ENCODE measurements at regions not wholly inside any gene's neighbourhood (a gene's known extent, or its start where the extent isn't known, plus 50 kb on each side); places are given as distances from the start of the nearest gene placed in this dataset.
A peak's percentile ranks its signal among the peaks of the same experiment; 100 is the strongest.

GRCh38 chr5:36442796-36443195 lies 141.1 kb upstream of the RANBP3L start:
- Histone ChIP-seq H3K9me3 (ENCODE audit: insufficient read depth, low read depth, low read length) (no peaks in the 10 kb centered on the region), H4K20me1 (ENCODE audit: insufficient read depth, low read length) (no peaks in the 10 kb centered on the region), H3K27ac (ENCODE audit: low read depth, low read length) (peak overlapping the region; percentile 41), H3K4me2 (ENCODE audit: low read length) (peak overlapping the region; percentile 10), H3K4me1 (ENCODE audit: insufficient read depth, low read length) (peaks cover 24% of the 10 kb centered on the region), H3K9ac (ENCODE audit: low read length) (no peak overlapping the region), H2AFZ (ENCODE audit: low read depth, low read length) (no peak overlapping the region), H3K79me2 (ENCODE audit: insufficient read depth, low read length) (no peaks in the 10 kb centered on the region), H3K4me3 (ENCODE audit: insufficient read depth, low read depth, low read length) (no peak overlapping the region), H3K27me3 (ENCODE audit: insufficient read depth, low read length) (no peaks in the 10 kb centered on the region), H3K36me3 (ENCODE audit: insufficient read depth, low read length) (no peaks in the 10 kb centered on the region)
- FAIRE-seq (no peak), DNase-seq (ENCODE audit: low read depth) (peak; percentile 47)
- Mint-ChIP-seq H3K27ac (ENCODE audit: unreplicated experiment) (peak overlapping the region; percentile 93), H3K4me3 (ENCODE audit: unreplicated experiment) (no peak overlapping the region), H3K36me3 (ENCODE audit: low read depth, unreplicated experiment) (peaks cover 3% of the 10 kb centered on the region), H3K4me1 (ENCODE audit: low read depth, unreplicated experiment) (peaks cover 20% of the 10 kb centered on the region), H3K9me3 (ENCODE audit: unreplicated experiment) (peaks cover 6% of the 10 kb centered on the region), H3K27me3 (ENCODE audit: low read depth, unreplicated experiment) (no peaks in the 10 kb centered on the region)
- no peak for TF ChIP-seq CTCF (IDR thresholded peaks at IDR 0.05; ENCODE audit: insufficient read depth, low read depth, low read length)
- TF ChIP-seq EZH2 (IDR thresholded peaks at IDR 0.05; ENCODE audit: insufficient read depth, low read length) = no peak

GRCh38 chr5:36443941-36444340 lies 142.2 kb upstream of the RANBP3L start:
- Histone ChIP-seq H3K36me3 (ENCODE audit: insufficient read depth, low read length) (no peaks in the 10 kb centered on the region), H3K27me3 (ENCODE audit: insufficient read depth, low read length) (no peaks in the 10 kb centered on the region), H2AFZ (ENCODE audit: low read depth, low read length) (no peak overlapping the region), H3K9ac (ENCODE audit: low read length) (no peak overlapping the region), H3K4me1 (ENCODE audit: insufficient read depth, low read length) (peaks cover 24% of the 10 kb centered on the region), H3K79me2 (ENCODE audit: insufficient read depth, low read length) (no peaks in the 10 kb centered on the region), H4K20me1 (ENCODE audit: insufficient read depth, low read length) (no peaks in the 10 kb centered on the region), H3K4me3 (ENCODE audit: insufficient read depth, low read depth, low read length) (no peak overlapping the region), H3K4me2 (ENCODE audit: low read length) (no peak overlapping the region), H3K9me3 (ENCODE audit: insufficient read depth, low read depth, low read length) (no peaks in the 10 kb centered on the region), H3K27ac (ENCODE audit: low read depth, low read length) (no peak overlapping the region)
- TF ChIP-seq CTCF (IDR thresholded peaks at IDR 0.05; ENCODE audit: insufficient read depth, low read depth, low read length) (no peak), EZH2 (IDR thresholded peaks at IDR 0.05; ENCODE audit: insufficient read depth, low read length) (no peak)
- Mint-ChIP-seq H3K4me1 (ENCODE audit: low read depth, unreplicated experiment) (peaks cover 24% of the 10 kb centered on the region), H3K27ac (ENCODE audit: unreplicated experiment) (no peak overlapping the region), H3K36me3 (ENCODE audit: low read depth, unreplicated experiment) (peaks cover 3% of the 10 kb centered on the region), H3K4me3 (ENCODE audit: unreplicated experiment) (no peak overlapping the region), H3K9me3 (ENCODE audit: unreplicated experiment) (peaks cover 4% of the 10 kb centered on the region), H3K27me3 (ENCODE audit: low read depth, unreplicated experiment) (no peaks in the 10 kb centered on the region)
- FAIRE-seq (no peak), DNase-seq (ENCODE audit: low read depth) (no peak)

GRCh38 chr5:36444582-36445418 lies 143.1 kb upstream of the RANBP3L start:
- peaks cover 24% of the 10 kb centered on the region for H3K4me1 ChIP-seq (ENCODE audit: insufficient read depth, low read length)
- Mint-ChIP-seq H3K27me3 (ENCODE audit: low read depth, unreplicated experiment) (no peaks in the 10 kb centered on the region), H3K27ac (ENCODE audit: unreplicated experiment) (peak overlapping the region; percentile 54), H3K36me3 (ENCODE audit: low read depth, unreplicated experiment) (peaks cover 3% of the 10 kb centered on the region), H3K4me3 (ENCODE audit: unreplicated experiment) (no peak overlapping the region), H3K4me1 (ENCODE audit: low read depth, unreplicated experiment) (peaks cover 24% of the 10 kb centered on the region), H3K9me3 (ENCODE audit: unreplicated experiment) (peaks cover 6% of the 10 kb centered on the region)
- no peaks in the 10 kb centered on the region for H3K9me3 ChIP-seq (ENCODE audit: insufficient read depth, low read depth, low read length)
- DNase-seq (ENCODE audit: low read depth) (peak; percentile 56), FAIRE-seq (no peak)
- H3K27ac ChIP-seq (ENCODE audit: low read depth, low read length) = no peak overlapping the region
- no peak overlapping the region for H3K9ac ChIP-seq (ENCODE audit: low read length)
- TF ChIP-seq EZH2 (IDR thresholded peaks at IDR 0.05; ENCODE audit: insufficient read depth, low read length) (no peak), CTCF (IDR thresholded peaks at IDR 0.05; ENCODE audit: insufficient read depth, low read depth, low read length) (no peak)
- H3K4me3 ChIP-seq (ENCODE audit: insufficient read depth, low read depth, low read length) = no peak overlapping the region
- no peaks in the 10 kb centered on the region for H3K36me3 ChIP-seq (ENCODE audit: insufficient read depth, low read length)
- no peaks in the 10 kb centered on the region for H3K27me3 ChIP-seq (ENCODE audit: insufficient read depth, low read length)
- H4K20me1 ChIP-seq (ENCODE audit: insufficient read depth, low read length) = no peaks in the 10 kb centered on the region
- no peaks in the 10 kb centered on the region for H3K79me2 ChIP-seq (ENCODE audit: insufficient read depth, low read length)
- H3K4me2 ChIP-seq (ENCODE audit: low read length) = peak overlapping the region; percentile 59
- H2AFZ ChIP-seq (ENCODE audit: low read depth, low read length) = peak overlapping the region; percentile 55
